Neutrophil (primary cell): ENCODE measurements at regions not wholly inside any gene's neighbourhood (a gene's known extent, or its start where the extent isn't known, plus 50 kb on each side); places are given as distances from the start of the nearest gene placed in this dataset.
"Not testable (repeated sequence)": the region's sequence is repeated elsewhere in the genome, so short reads cannot be mapped to it uniquely, and the experiment has no call there.

ENCODE experiments used
- H3K27ac ChIP-seq: fragments of 200-600 bp; sonication (generic); 2 replicates; pipeline ENCODE4 v1.5.1; 2016; ENCODE audit warnings: mild to moderate bottlenecking, moderate library complexity
- H3K27me3 ChIP-seq: fragments of 200-600 bp; sonication (generic); 2 replicates; pipeline ENCODE4 v1.6.0; 2016; ENCODE audit warnings: mild to moderate bottlenecking
- H3K36me3 ChIP-seq: fragments of 200-600 bp; sonication (generic); 2 replicates; pipeline ENCODE4 v1.5.1; 2017
- H3K4me1 ChIP-seq, 2 experiments: fragments of 200-600 bp in 1 of 2; sonication (generic) in 1 of 2; 1 replicate in 1 of 2; 2 replicates in 1 of 2; pipeline versions ENCODE4 v1.5.1 to v1.6.1; 2013 to 2016; ENCODE audit warnings: low read depth in 1 of 2, low read length in 1 of 2, mild to moderate bottlenecking in 1 of 2, moderate library complexity in 1 of 2; ENCODE audit not compliant: control insufficient read depth in 1 of 2, insufficient read depth in 1 of 2
- H3K4me3 ChIP-seq, 2 experiments: fragments of 200-600 bp in 1 of 2; sonication (generic) in 1 of 2; 1 replicate in 1 of 2; 2 replicates in 1 of 2; pipeline ENCODE4 v1.5.1; 2013 to 2016; ENCODE audit warnings: low read depth in 1 of 2, low read length in 1 of 2, mild to moderate bottlenecking in 1 of 2, moderate library complexity in 1 of 2
- H3K9me3 ChIP-seq: fragments of 200-600 bp; sonication (generic); 2 replicates; pipeline ENCODE4 v1.5.1; 2016
- TF ChIP-seq, protein P1 (sequence below): fragments of 200-600 bp; sonication (generic); IDR thresholded peaks from 2 replicates; pipeline ENCODE4 v1.5.1; 2016; ENCODE audit warnings: antibody characterized with exemption

DNA sequence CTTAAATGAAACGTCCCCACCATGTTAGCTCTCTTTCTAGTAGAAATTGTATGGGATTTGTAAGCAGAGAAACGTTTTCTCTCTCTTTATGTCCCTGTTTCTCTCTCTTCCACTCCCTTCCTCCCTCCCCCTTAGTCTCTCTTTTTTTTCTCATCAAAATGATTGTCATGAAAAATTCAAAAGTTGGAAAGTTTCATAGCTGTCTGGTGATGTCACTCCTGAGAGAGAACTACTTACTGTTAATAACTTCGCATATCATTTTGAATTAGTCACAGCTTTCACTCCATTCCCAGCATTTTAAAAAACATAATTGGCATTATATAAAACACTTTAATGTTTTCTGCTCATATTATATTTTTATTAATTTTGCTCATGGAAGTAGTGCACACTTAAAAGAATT lies 331.1 kb downstream of the C3orf38 start:
- H3K4me1 ChIP-seq, result no peaks in the 10 kb centered on the region
- H3K27me3 ChIP-seq, result no peaks in the 10 kb centered on the region
- no peaks in the 10 kb centered on the region for H3K36me3 ChIP-seq
- no peak overlapping the region for H3K27ac ChIP-seq
- no peak overlapping the region for H3K4me3 ChIP-seq
- TF ChIP-seq, protein P1, sequence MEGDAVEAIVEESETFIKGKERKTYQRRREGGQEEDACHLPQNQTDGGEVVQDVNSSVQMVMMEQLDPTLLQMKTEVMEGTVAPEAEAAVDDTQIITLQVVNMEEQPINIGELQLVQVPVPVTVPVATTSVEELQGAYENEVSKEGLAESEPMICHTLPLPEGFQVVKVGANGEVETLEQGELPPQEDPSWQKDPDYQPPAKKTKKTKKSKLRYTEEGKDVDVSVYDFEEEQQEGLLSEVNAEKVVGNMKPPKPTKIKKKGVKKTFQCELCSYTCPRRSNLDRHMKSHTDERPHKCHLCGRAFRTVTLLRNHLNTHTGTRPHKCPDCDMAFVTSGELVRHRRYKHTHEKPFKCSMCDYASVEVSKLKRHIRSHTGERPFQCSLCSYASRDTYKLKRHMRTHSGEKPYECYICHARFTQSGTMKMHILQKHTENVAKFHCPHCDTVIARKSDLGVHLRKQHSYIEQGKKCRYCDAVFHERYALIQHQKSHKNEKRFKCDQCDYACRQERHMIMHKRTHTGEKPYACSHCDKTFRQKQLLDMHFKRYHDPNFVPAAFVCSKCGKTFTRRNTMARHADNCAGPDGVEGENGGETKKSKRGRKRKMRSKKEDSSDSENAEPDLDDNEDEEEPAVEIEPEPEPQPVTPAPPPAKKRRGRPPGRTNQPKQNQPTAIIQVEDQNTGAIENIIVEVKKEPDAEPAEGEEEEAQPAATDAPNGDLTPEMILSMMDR, result no peak
- H3K9me3 ChIP-seq, result no peaks in the 10 kb centered on the region

- Histone ChIP-seq H3K9me3 (no peaks in the 10 kb centered on the region), H3K27ac (no peak overlapping the region), H3K4me1 (no peaks in the 10 kb centered on the region), H3K36me3 (no peaks in the 10 kb centered on the region), H3K27me3 (no peaks in the 10 kb centered on the region), H3K4me3 (no peak overlapping the region)
- TF ChIP-seq, protein P1, result no peak
Observed at GRCh38 chr3:88485001-88485400, 335.2 kb downstream of the C3orf38 start.

- not testable (repeated sequence) for H3K36me3 ChIP-seq, H3K27me3 ChIP-seq
Observed at GRCh38 chr3:88508818-88509217, 359.1 kb downstream of the C3orf38 start.

GRCh38 chr3:88509582-88509981 lies 359.8 kb downstream of the C3orf38 start:
- Histone ChIP-seq H3K36me3 (no peaks in the 10 kb centered on the region), H3K27ac (no peak overlapping the region), H3K9me3 (no peaks in the 10 kb centered on the region), H3K27me3 (no peaks in the 10 kb centered on the region), H3K4me3 (no peak overlapping the region), H3K4me1 (no peaks in the 10 kb centered on the region)
- TF ChIP-seq, protein P1, result no peak

More at GRCh38 chr3:88508818-88509217, 359.1 kb downstream of the C3orf38 start:
- not testable (repeated sequence) for H3K4me1 ChIP-seq, H3K9me3 ChIP-seq, H3K4me3 ChIP-seq, H3K27ac ChIP-seq

DNA sequence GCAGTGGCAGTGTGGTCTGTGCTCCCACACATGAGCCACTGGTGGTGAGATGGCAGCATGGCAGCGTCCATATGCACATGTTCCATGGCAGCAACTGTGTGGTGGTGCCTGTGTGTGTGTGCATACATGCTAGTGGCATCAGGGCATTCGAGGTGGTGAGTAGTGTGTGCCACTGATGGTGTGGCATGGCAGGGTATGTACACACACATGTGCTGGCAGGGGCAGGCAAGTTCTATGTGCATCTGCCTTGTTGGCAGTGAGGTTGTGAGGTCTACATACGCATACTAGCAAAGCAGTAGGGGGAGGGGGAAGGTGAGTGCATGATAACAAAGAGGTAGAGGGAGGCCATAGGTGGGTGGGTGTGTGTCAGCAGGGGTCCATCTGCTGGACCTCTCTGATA lies 378.7 kb downstream of the C3orf38 start:
- no peak overlapping the region for H3K27ac ChIP-seq
- no peaks in the 10 kb centered on the region for H3K9me3 ChIP-seq

DNA sequence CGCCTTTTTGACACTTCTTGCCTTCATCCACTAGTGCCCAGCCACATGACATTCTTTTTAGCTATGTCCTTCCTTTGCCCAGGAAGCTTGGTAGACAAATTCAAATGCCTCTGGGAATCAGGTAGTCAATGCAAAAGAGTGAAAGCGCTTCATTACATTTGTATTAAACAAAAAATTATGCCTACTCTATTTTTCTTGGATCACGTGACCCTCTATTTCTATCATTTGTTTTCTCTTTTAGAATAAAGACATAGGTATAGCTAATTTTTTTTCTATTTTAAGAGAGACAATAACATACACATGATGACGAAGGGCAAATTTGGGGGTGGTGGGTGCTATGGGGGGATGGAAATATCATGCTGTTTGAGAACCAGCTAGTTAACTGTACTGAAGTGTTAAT lies 384.8 kb downstream of the C3orf38 start:
- Histone ChIP-seq H3K36me3 (no peaks in the 10 kb centered on the region), H3K27me3 (no peaks in the 10 kb centered on the region), H3K4me3 (no peak overlapping the region), H3K4me1 (no peaks in the 10 kb centered on the region), H3K9me3 (no peaks in the 10 kb centered on the region), H3K27ac (no peak overlapping the region)
- TF ChIP-seq, protein P1, result no peak

More for the DNA sequence above, 378.7 kb downstream of the C3orf38 start:
- TF ChIP-seq, protein P1, result no peak
- Histone ChIP-seq H3K36me3 (no peaks in the 10 kb centered on the region), H3K27me3 (no peaks in the 10 kb centered on the region), H3K4me1 (no peaks in the 10 kb centered on the region), H3K4me3 (no peak overlapping the region)
